T47D (cell line): ENCODE measurements at regions not wholly inside any gene's neighbourhood (a gene's known extent, or its start where the extent isn't known, plus 50 kb on each side); places are given as distances from the start of the nearest gene placed in this dataset.
"Not testable (repeated sequence)": the region's sequence is repeated elsewhere in the genome, so short reads cannot be mapped to it uniquely, and the experiment has no call there.

Experiments
- DNase-seq, 2 experiments: peaks; one replicate each; pipeline versions ENCODE4 v3.0.0 to v3.0.0-alpha.2; 2011 to 2012; ENCODE audit warnings: low read depth in 1 of 2, low spot score in 1 of 2
- JUND ChIP-seq: IDR thresholded peaks from 2 replicates; pipeline ENCODE4 v1.6.1; 2012; ENCODE audit warnings: low read depth
- in situ Hi-C: cut with HindIII; loops from 2 replicates; pipeline ENCODE4 v1.10.0; 2016; ENCODE audit warnings: low sequenced_read_pairs, low pct_unique_long_range_greater_than_20kb

- in situ Hi-C loops, result no loop called here
- no peak for DNase-seq
- no peak for TF ChIP-seq JUND
These were observed 516.5 kb downstream of the PCDH7 start for GRCh38 chr4:31236639-31237173.

DNA sequence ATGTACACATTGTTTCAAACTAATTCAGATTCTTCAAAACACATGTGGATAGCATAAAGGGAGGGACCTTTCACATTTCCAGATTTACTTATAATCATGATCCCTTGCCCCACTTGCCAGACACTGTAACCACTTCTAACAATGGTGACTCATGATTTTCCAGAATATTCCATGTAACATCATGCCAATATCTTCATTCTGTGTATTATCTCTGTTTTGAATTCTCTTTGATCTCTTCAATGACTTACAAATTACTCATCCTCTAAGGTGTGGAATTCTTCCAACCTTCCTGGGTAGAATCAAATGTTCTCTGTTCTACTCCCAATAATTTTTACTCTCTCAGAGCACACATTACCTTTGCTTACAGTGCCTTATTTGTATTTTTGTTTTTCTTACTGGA, 517.1 kb downstream of the PCDH7 start:
- in situ Hi-C loops, result no loop called here
- DNase-seq, result no peak
- no peak for TF ChIP-seq JUND

GRCh38 chr4:31239886-31240285, 519.7 kb downstream of the PCDH7 start:
- no peak for TF ChIP-seq JUND
- in situ Hi-C loops, result no loop called here
- no peak for DNase-seq

DNA sequence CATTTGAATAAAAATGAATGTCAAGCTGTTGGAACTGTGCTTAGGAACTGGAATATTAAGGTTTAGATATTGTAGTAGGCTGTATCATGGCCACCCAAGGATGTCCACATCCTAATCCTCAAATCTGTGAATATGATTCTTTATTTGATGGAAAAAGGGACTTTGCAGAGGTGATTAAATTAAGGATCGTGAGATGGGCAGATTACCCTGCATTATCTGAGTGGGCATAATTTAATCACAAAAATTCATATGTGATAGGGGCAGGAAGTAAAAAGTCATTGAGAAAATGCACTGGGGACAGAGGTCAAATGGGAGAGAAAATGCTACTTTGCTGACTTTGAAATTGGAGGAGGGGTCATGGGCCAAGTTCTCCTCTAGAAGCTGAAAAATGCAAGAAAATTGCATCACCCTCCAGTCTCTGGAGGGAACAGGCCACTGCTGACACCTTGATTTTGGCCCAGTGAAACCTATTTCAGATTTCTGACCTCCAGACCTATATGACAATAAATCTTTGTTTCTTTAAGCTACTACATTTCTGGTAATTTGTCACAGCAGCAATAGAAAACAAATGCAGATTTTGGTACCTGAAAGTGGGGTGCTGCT, 521.4 kb downstream of the PCDH7 start:
- in situ Hi-C loops, result no loop called here
- no peak for TF ChIP-seq JUND
- DNase-seq, result no peak

GRCh38 chr4:31246856-31247255, 526.7 kb downstream of the PCDH7 start:
- DNase-seq, result no peak
- in situ Hi-C loops, result no loop called here
- TF ChIP-seq JUND, result no peak

DNA sequence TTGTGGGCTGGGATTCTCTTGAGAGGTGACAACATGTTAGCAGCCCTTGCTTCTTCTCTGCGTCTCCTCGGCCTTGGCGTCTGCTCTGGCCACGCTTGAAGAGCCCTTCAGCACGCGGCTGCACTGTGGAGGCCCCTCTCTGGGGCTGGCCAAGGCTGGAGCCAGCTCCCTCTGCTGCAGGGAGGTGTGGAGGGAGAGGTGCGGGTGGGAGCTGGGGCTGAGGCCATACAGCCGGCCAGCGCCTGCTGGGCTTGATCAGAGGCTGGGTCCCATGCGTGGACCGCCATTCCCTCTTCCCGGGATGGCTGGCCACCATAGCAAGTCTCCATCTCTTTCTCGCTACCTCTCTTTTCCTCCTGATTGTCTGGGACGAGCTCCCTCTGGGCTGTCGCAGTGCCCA, 539.0 kb downstream of the PCDH7 start:
- no peak for DNase-seq
- TF ChIP-seq JUND, result no peak
- in situ Hi-C loops, result no loop called here

GRCh38 chr4:31261632-31262031, 541.5 kb downstream of the PCDH7 start:
- in situ Hi-C loops, result no loop called here
- DNase-seq, result no peak
- no peak for TF ChIP-seq JUND

GRCh38 chr4:31266094-31266493, 545.9 kb downstream of the PCDH7 start:
- in situ Hi-C loops, DNase-seq: not testable (repeated sequence)

- in situ Hi-C loops, result no loop called here
- no peak for DNase-seq
- no peak for TF ChIP-seq JUND
These were observed 552.3 kb downstream of the PCDH7 start for GRCh38 chr4:31272331-31273061.

- DNase-seq, result no peak
- no peak for TF ChIP-seq JUND
- in situ Hi-C loops, result no loop called here
These were observed 555.7 kb downstream of the PCDH7 start for GRCh38 chr4:31275906-31276305.

GRCh38 chr4:31283679-31284078, 563.5 kb downstream of the PCDH7 start:
- no peak for TF ChIP-seq JUND
- in situ Hi-C loops, result no loop called here
- DNase-seq, result no peak

- no peak for TF ChIP-seq JUND
- no peak for DNase-seq
- in situ Hi-C loops, result no loop called here
These were observed 570.7 kb downstream of the PCDH7 start for GRCh38 chr4:31290836-31291235.

GRCh38 chr4:31291238-31291637, 571.1 kb downstream of the PCDH7 start:
- TF ChIP-seq JUND, result no peak
- DNase-seq, result peak in 1 of 2 experiments; percentile 3
- in situ Hi-C loops, result no loop called here
